ENCODE measurements at regions not wholly inside any gene's neighbourhood (a gene's known extent, or its start where the extent isn't known, plus 50 kb on each side); places are given as distances from the start of the nearest gene placed in this dataset.

GRCh38 chr21:27636656-27637055 lies 669.8 kb upstream of the ADAMTS5 start:
- TF ChIP-seq CTCF (IDR thresholded peaks at IDR 0.05) (no peak), POLR2A (IDR thresholded peaks at IDR 0.05) (no peak)

All from uterus (tissue), 2 donors.